H1 (cell line): ENCODE measurements at regions not wholly inside any gene's neighbourhood (a gene's known extent, or its start where the extent isn't known, plus 50 kb on each side); places are given as distances from the start of the nearest gene placed in this dataset.

Source experiments
- CTCF ChIA-PET: fragments of 300-600 bp; sonication (Branson Sonifier 250); formaldehyde crosslinking; loops from one replicate; lab custom pipeline; 2021; ENCODE audit not compliant: partially characterized antibody; lab: Charles Lee
- POLR2A ChIA-PET: fragments of 300-600 bp; sonication (Branson Sonifier 250); formaldehyde crosslinking; loops from one replicate; lab custom pipeline; 2021; ENCODE audit warnings: inconsistent platforms; ENCODE audit not compliant: partially characterized antibody; lab: Charles Lee
- DNase-seq, 2 experiments: peaks; one replicate each; pipeline versions ENCODE4 v3.0.0 to v3.0.0-alpha.2; 2010 to 2022; ENCODE audit warnings: low spot score in 2 of 2, low read depth in 1 of 2, mixed read lengths in 1 of 2
- FAIRE-seq: peaks from 2 replicates; lab custom pipeline; 2011; peaks lifted over from hg19 to GRCh38; lab: Jason Lieb, UNC
- H2AFZ ChIP-seq: 2 replicates; pipeline ENCODE4 v1.8.1; 2012; ENCODE audit warnings: low read length, inconsistent platforms
- H2AK5ac ChIP-seq: 2 replicates; pipeline ENCODE4 v1.6.1; 2013; ENCODE audit warnings: low read depth, low read length
- H2BK120ac ChIP-seq: replicated peaks from 2 replicates; pipeline ENCODE3; 2013; ENCODE audit warnings: low read depth, low read length, inconsistent platforms
- H2BK12ac ChIP-seq: 2 replicates; pipeline ENCODE4 v1.6.1; 2013; ENCODE audit warnings: low read depth, low read length
- H2BK15ac ChIP-seq: 2 replicates; pipeline ENCODE4 v1.6.1; 2013; ENCODE audit warnings: low read length
- H2BK20ac ChIP-seq: 2 replicates; pipeline ENCODE4 v1.6.1; 2013; ENCODE audit warnings: low read length
- H2BK5ac ChIP-seq: 2 replicates; pipeline ENCODE4 v1.6.1; 2013; ENCODE audit warnings: low read depth, low read length
- H3K14ac ChIP-seq: 2 replicates; pipeline ENCODE4 v1.6.1; 2013; ENCODE audit warnings: inconsistent platforms; ENCODE audit not compliant: insufficient read length
- H3K18ac ChIP-seq: 2 replicates; pipeline ENCODE4 v1.6.1; 2013; ENCODE audit warnings: low read length; ENCODE audit errors: extremely low read depth
- H3K23ac ChIP-seq: 2 replicates; pipeline ENCODE4 v1.6.1; 2013; ENCODE audit warnings: inconsistent platforms; ENCODE audit not compliant: insufficient read length
- H3K23me2 ChIP-seq: 2 replicates; pipeline ENCODE4 v1.6.1; 2013; ENCODE audit warnings: low read depth, low read length
- H3K27ac ChIP-seq: 2 replicates; pipeline ENCODE4 v1.6.1; 2011; ENCODE audit warnings: low read depth, low read length, inconsistent platforms
- H3K27me3 ChIP-seq, 4 experiments: replicated peaks in 1 of 4; 1 replicate in 1 of 4; 2 replicates in 3 of 4; pipeline versions ENCODE4 v1.6.1 to v1.8.1; 2011 to 2013; ENCODE audit warnings: low read length in 3 of 4, mild to moderate bottlenecking in 3 of 4, inconsistent platforms in 2 of 4, mixed read lengths in 2 of 4, moderate library complexity in 1 of 4; ENCODE audit not compliant: control insufficient read depth in 3 of 4, insufficient read depth in 3 of 4; ENCODE audit errors: extremely low read depth in 1 of 4
- H3K36me3 ChIP-seq, 4 experiments: 2 replicates each; pipeline versions ENCODE4 v1.6.1 to v1.8.1; 2011 to 2013; ENCODE audit warnings: mild to moderate bottlenecking in 4 of 4, low read length in 3 of 4, moderate library complexity in 2 of 4, control low read depth in 1 of 4, inconsistent platforms in 1 of 4; ENCODE audit not compliant: insufficient read depth in 4 of 4, control insufficient read depth in 2 of 4
- H3K4ac ChIP-seq: replicated peaks from 2 replicates; pipeline ENCODE3; 2013; ENCODE audit warnings: low read length, low read depth, mixed read lengths, inconsistent platforms; ENCODE audit not compliant: insufficient read length
- H3K4me1 ChIP-seq, 4 experiments: replicated peaks in 1 of 4; 1 replicate in 1 of 4; 2 replicates in 3 of 4; pipeline versions ENCODE4 v1.6.1 to v1.8.1; 2011 to 2013; ENCODE audit warnings: low read length in 3 of 4, inconsistent platforms in 2 of 4, mixed read lengths in 1 of 4; ENCODE audit not compliant: insufficient read depth in 4 of 4, control insufficient read depth in 3 of 4
- H3K4me2 ChIP-seq, 2 experiments: 2 replicates each; pipeline versions ENCODE4 v1.6.1 to v1.8.1; 2011 to 2013; ENCODE audit warnings: low read depth in 2 of 2, low read length in 2 of 2, control low read depth in 1 of 2, inconsistent platforms in 1 of 2, mild to moderate bottlenecking in 1 of 2; ENCODE audit not compliant: insufficient read depth in 1 of 2
- H3K4me3 ChIP-seq, 4 experiments: fragments of 200-600, 300-600 bp in 1 of 4; sonication (generic), shearing (Covaris generic), sonication (Bioruptor Twin) in 1 of 4; 2 replicates each; pipeline versions ENCODE4 v1.5.1 to v1.8.1; 2011 to 2016; ENCODE audit warnings: low read length in 4 of 4, low read depth in 3 of 4, control low read depth in 2 of 4, inconsistent platforms in 2 of 4, mild to moderate bottlenecking in 2 of 4, mixed read lengths in 1 of 4, moderate library complexity in 1 of 4; ENCODE audit not compliant: insufficient read depth in 2 of 4; ENCODE audit errors: extremely low read depth in 1 of 4
- H3K56ac ChIP-seq: replicated peaks from 2 replicates; pipeline ENCODE3; 2013; ENCODE audit warnings: low read depth, mild to moderate bottlenecking, mixed read lengths, low read length, inconsistent platforms; ENCODE audit not compliant: insufficient read length
- H3K79me1 ChIP-seq: 2 replicates; pipeline ENCODE4 v1.6.1; 2013; ENCODE audit warnings: low read depth, low read length, control low read depth
- H3K79me2 ChIP-seq, 2 experiments: 2 replicates each; pipeline versions ENCODE4 v1.6.1 to v1.8.1; 2012 to 2013; ENCODE audit warnings: low read length in 2 of 2, mild to moderate bottlenecking in 2 of 2, inconsistent platforms in 1 of 2; ENCODE audit not compliant: insufficient read depth in 2 of 2, control insufficient read depth in 1 of 2
- H3K9ac ChIP-seq, 4 experiments: replicated peaks in 1 of 4; 1 replicate in 1 of 4; 2 replicates in 3 of 4; pipeline versions ENCODE4 v1.6.1 to v1.8.1; 2011 to 2013; ENCODE audit warnings: low read depth in 3 of 4, low read length in 3 of 4, control low read depth in 2 of 4, mild to moderate bottlenecking in 2 of 4, moderate library complexity in 2 of 4, inconsistent platforms in 1 of 4; ENCODE audit errors: extremely low read depth in 1 of 4
- H3K9me3 ChIP-seq, 2 experiments: 2 replicates each; pipeline versions ENCODE4 v1.6.1 to v1.8.1; 2012 to 2013; ENCODE audit warnings: mild to moderate bottlenecking in 2 of 2, moderate library complexity in 2 of 2, control low read depth in 1 of 2, inconsistent platforms in 1 of 2, low read depth in 1 of 2, low read length in 1 of 2, mixed read lengths in 1 of 2; ENCODE audit not compliant: insufficient read depth in 2 of 2
- H4K20me1 ChIP-seq, 2 experiments: replicated peaks in 1 of 2; 2 replicates each; pipeline versions ENCODE3 to v1.8.1; 2011 to 2013; ENCODE audit warnings: inconsistent platforms in 2 of 2, low read length in 2 of 2, mild to moderate bottlenecking in 1 of 2; ENCODE audit not compliant: insufficient read depth in 2 of 2, control insufficient read depth in 1 of 2
- H4K5ac ChIP-seq: 2 replicates; pipeline ENCODE4 v1.6.1; 2013; ENCODE audit warnings: low read length, low read depth, mixed read lengths, inconsistent platforms; ENCODE audit not compliant: insufficient read length
- H4K8ac ChIP-seq: 2 replicates; pipeline ENCODE4 v1.8.0; 2013; ENCODE audit warnings: mild to moderate bottlenecking, moderate library complexity, low read length, inconsistent platforms; ENCODE audit not compliant: insufficient read depth; ENCODE audit errors: extremely low read depth
- H4K91ac ChIP-seq: replicated peaks from 2 replicates; pipeline ENCODE3; 2013; ENCODE audit warnings: low read length, mixed read lengths, inconsistent platforms; ENCODE audit not compliant: insufficient read length
- EP300 ChIP-seq, 2 experiments: IDR thresholded peaks; 1 replicate in 1 of 2; 2 replicates in 1 of 2; pipeline ENCODE4 v1.6.1; 2011 to 2012; ENCODE audit warnings: low read depth in 2 of 2, low read length in 2 of 2, mild to moderate bottlenecking in 2 of 2, borderline replicate concordance in 1 of 2, inconsistent platforms in 1 of 2, moderate library complexity in 1 of 2
- HDAC2 ChIP-seq, 2 experiments: fragments of 300-600 bp in 1 of 2; sonication (generic) in 1 of 2; IDR thresholded peaks; 2 replicates each; pipeline ENCODE4 v1.6.1; 2011 to 2012; ENCODE audit warnings: low read depth in 2 of 2, low read length in 2 of 2, mild to moderate bottlenecking in 2 of 2, moderate library complexity in 2 of 2, borderline replicate concordance in 1 of 2, inconsistent platforms in 1 of 2
- KDM5A ChIP-seq: fragments of 200-600 bp; IDR thresholded peaks from 2 replicates; pipeline ENCODE4 v1.7.1; 2012; ENCODE audit warnings: mild to moderate bottlenecking, low read length, inconsistent platforms, mixed read lengths
- MAX ChIP-seq: IDR thresholded peaks from 2 replicates; pipeline ENCODE4 v1.6.1; 2012; ENCODE audit warnings: inconsistent platforms
- RBBP5 ChIP-seq: IDR thresholded peaks from 2 replicates; pipeline ENCODE4 v1.7.1; 2012; ENCODE audit warnings: low read depth, mild to moderate bottlenecking, inconsistent platforms, low read length, moderate library complexity, borderline replicate concordance
- SUZ12 ChIP-seq: fragments of 200-600 bp; sonication (generic); IDR thresholded peaks from 2 replicates; pipeline ENCODE4 v1.6.1; 2012; ENCODE audit warnings: mild to moderate bottlenecking, inconsistent platforms, low read length, moderate library complexity, mixed read lengths
- WGBS, 2 experiments: shearing (Covaris generic) in 1 of 2; methylation state at CpG; one replicate each; pipeline versions ENCODE4 v1.1.6 to v1.1.7; 2013 to 2015; ENCODE audit warnings: low lambda C conversion rate in 2 of 2, mixed read lengths in 2 of 2, inconsistent platforms in 1 of 2, low coverage in 1 of 2, missing lambda C conversion rate in 1 of 2; ENCODE audit not compliant: insufficient replicate concordance in 2 of 2, insufficient coverage in 1 of 2, insufficient read length in 1 of 2; ENCODE audit errors: extremely low coverage in 1 of 2, missing lambda C conversion rate in 1 of 2; 5-methylcytosine and 5-hydroxymethylcytosine counted together
- TF ChIP-seq, protein P1 (sequence below), 3 experiments: IDR thresholded peaks; 1 replicate in 2 of 3; 2 replicates in 1 of 3; pipeline versions ENCODE4 v1.5.1 to v1.6.1; 2011; ENCODE audit warnings: low read length in 3 of 3, mild to moderate bottlenecking in 3 of 3, inconsistent platforms in 2 of 3, low read depth in 1 of 3, moderate library complexity in 1 of 3; ENCODE audit not compliant: insufficient read depth in 1 of 3; ENCODE audit errors: control extremely low read depth in 1 of 3

DNA sequence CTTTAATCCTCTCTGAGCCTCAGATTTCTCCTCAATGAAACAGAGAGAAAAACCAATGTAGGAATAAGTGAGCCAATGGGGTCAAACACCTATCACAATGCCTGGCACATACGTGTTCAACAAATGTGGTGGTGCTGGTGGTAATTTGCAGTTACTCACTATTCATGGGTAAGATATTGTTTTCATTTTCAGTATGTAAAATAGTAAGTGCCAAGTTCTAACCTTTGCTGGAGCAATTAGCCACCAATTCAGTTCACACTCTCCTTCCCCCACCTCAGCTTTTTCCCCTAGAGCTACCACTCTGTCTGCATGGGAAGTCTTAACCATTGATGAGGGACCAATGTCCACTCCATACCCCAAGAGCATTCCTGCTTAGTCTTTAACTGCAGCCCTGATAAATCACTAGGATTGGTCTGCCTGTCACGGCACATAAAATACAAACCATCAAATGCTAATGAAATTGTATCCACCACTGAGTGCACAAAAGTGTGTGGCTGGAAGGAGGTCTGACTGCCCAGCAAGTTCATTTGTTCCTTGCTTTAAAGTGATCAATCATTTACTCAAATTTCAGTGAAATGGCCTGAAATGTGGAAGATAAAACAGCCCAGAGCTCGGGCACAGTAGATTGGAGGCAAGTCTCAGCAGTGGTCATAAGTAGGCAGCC lies 187.4 kb upstream of the API5 start:
- H3K27ac ChIP-seq: no peak overlapping the region
- no peak for FAIRE-seq

More for the DNA sequence above, 187.4 kb upstream of the API5 start:
- Histone ChIP-seq H3K4me1 (no peaks in the 10 kb centered on the region), H3K4ac (no peak overlapping the region), H3K23ac (no peak overlapping the region), H3K79me2 (no peaks in the 10 kb centered on the region), H3K56ac (no peak overlapping the region), H3K23me2 (no peaks in the 10 kb centered on the region), H2BK15ac (no peak overlapping the region), H3K9ac (no peak overlapping the region), H3K4me2 (no peak overlapping the region), H2AK5ac (no peak overlapping the region), H4K5ac (no peak overlapping the region), H4K91ac (no peak overlapping the region), H2BK120ac (no peak overlapping the region), H3K4me3 (no peak overlapping the region), H4K20me1 (no peaks in the 10 kb centered on the region), H4K8ac (no peak overlapping the region), H3K9me3 (peaks cover 0 to 5% of the 10 kb centered on the region in 2 experiments; a peak in 2 of 4 replicates), H3K18ac (no peak overlapping the region), H2AFZ (no peak overlapping the region), H3K14ac (no peak overlapping the region), H3K79me1 (no peaks in the 10 kb centered on the region), H3K27me3 (no peaks in the 10 kb centered on the region), H2BK20ac (no peak overlapping the region), H2BK12ac (no peak overlapping the region), H2BK5ac (no peak overlapping the region), H3K36me3 (no peaks in the 10 kb centered on the region)
- DNase-seq: no peak
- POLR2A ChIA-PET: no interaction called here
- WGBS, 2 experiments: 90% methylated on average over 3 of the region's 3 CpGs; no CpG with 5 or more reads in 1 of the 2 experiments
- TF ChIP-seq SUZ12 (no peak), EP300 (IDR thresholded peaks at IDR 0.05; ENCODE audit: borderline replicate concordance in 1 of 2, low read depth in 2 of 2, low read length in 2 of 2) (no peak), MAX (no peak), KDM5A (no peak), HDAC2 (IDR thresholded peaks at IDR 0.05; ENCODE audit: borderline replicate concordance in 1 of 2, low read depth in 2 of 2, low read length in 2 of 2) (no peak), RBBP5 (no peak)
- TF ChIP-seq, protein P1, sequence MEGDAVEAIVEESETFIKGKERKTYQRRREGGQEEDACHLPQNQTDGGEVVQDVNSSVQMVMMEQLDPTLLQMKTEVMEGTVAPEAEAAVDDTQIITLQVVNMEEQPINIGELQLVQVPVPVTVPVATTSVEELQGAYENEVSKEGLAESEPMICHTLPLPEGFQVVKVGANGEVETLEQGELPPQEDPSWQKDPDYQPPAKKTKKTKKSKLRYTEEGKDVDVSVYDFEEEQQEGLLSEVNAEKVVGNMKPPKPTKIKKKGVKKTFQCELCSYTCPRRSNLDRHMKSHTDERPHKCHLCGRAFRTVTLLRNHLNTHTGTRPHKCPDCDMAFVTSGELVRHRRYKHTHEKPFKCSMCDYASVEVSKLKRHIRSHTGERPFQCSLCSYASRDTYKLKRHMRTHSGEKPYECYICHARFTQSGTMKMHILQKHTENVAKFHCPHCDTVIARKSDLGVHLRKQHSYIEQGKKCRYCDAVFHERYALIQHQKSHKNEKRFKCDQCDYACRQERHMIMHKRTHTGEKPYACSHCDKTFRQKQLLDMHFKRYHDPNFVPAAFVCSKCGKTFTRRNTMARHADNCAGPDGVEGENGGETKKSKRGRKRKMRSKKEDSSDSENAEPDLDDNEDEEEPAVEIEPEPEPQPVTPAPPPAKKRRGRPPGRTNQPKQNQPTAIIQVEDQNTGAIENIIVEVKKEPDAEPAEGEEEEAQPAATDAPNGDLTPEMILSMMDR (IDR thresholded peaks at IDR 0.05; ENCODE audit: control extremely low read depth in 1 of 3, insufficient read depth in 1 of 3, low read depth in 1 of 3, low read length in 3 of 3): no peak
- CTCF ChIA-PET: no interaction called here
